NOMO-1 treated with DMSO at 0.1 percent for 48 hours (cell line): ENCODE measurements at regions not wholly inside any gene's neighbourhood (a gene's known extent, or its start where the extent isn't known, plus 50 kb on each side); places are given as distances from the start of the nearest gene placed in this dataset.

Source experiments
- DNase-seq: peaks from one replicate; lab custom pipeline; 2025; ENCODE audit not compliant: unreplicated experiment; lab: John Stamatoyannopoulos, UW

- no peak for DNase-seq
These were observed 83.8 kb upstream of the CCDC85A start for GRCh38 chr2:56099963-56100362.

- no peak for DNase-seq
These were observed 82.9 kb upstream of the CCDC85A start for GRCh38 chr2:56100791-56101312.

GRCh38 chr2:56102098-56102497, 81.7 kb upstream of the CCDC85A start:
- no peak for DNase-seq

GRCh38 chr2:56102866-56103265, 80.9 kb upstream of the CCDC85A start:
- DNase-seq: no peak

- no peak for DNase-seq
These were observed 78.8 kb upstream of the CCDC85A start for GRCh38 chr2:56104962-56105361.

GRCh38 chr2:56107502-56108220, 76.1 kb upstream of the CCDC85A start:
- no peak for DNase-seq

GRCh38 chr2:56108806-56109205, 75.0 kb upstream of the CCDC85A start:
- no peak for DNase-seq

- DNase-seq: no peak
These were observed 73.8 kb upstream of the CCDC85A start for GRCh38 chr2:56109994-56110393.

- DNase-seq: no peak
These were observed 70.3 kb upstream of the CCDC85A start for GRCh38 chr2:56113382-56113975.

- DNase-seq: no peak
These were observed 66.0 kb upstream of the CCDC85A start for GRCh38 chr2:56117764-56118163.

GRCh38 chr2:56118474-56118873, 65.3 kb upstream of the CCDC85A start:
- DNase-seq: no peak

- no peak for DNase-seq
These were observed 61.8 kb upstream of the CCDC85A start for GRCh38 chr2:56121995-56122394.

- DNase-seq: no peak
These were observed 60.3 kb upstream of the CCDC85A start for GRCh38 chr2:56123538-56123937.

- no peak for DNase-seq
These were observed 56.8 kb upstream of the CCDC85A start for GRCh38 chr2:56127010-56127409.

- no peak for DNase-seq
These were observed 56.2 kb upstream of the CCDC85A start for GRCh38 chr2:56127463-56128152.

- no peak for DNase-seq
These were observed 55.6 kb upstream of the CCDC85A start for GRCh38 chr2:56128235-56128634.

- peak; percentile 19 for DNase-seq
These were observed 53.2 kb upstream of the CCDC85A start for GRCh38 chr2:56130463-56131070.

GRCh38 chr2:56132138-56132537, 51.7 kb upstream of the CCDC85A start:
- peak; percentile 48 for DNase-seq

- DNase-seq: no peak
These were observed 50.3 kb upstream of the CCDC85A start for GRCh38 chr2:56133441-56133840.

- DNase-seq: no peak
These were observed 49.7 kb upstream of the CCDC85A start for GRCh38 chr2:56133931-56134629.
